ENCODE measurements at regions not wholly inside any gene's neighbourhood (a gene's known extent, or its start where the extent isn't known, plus 50 kb on each side); places are given as distances from the start of the nearest gene placed in this dataset.

DNA sequence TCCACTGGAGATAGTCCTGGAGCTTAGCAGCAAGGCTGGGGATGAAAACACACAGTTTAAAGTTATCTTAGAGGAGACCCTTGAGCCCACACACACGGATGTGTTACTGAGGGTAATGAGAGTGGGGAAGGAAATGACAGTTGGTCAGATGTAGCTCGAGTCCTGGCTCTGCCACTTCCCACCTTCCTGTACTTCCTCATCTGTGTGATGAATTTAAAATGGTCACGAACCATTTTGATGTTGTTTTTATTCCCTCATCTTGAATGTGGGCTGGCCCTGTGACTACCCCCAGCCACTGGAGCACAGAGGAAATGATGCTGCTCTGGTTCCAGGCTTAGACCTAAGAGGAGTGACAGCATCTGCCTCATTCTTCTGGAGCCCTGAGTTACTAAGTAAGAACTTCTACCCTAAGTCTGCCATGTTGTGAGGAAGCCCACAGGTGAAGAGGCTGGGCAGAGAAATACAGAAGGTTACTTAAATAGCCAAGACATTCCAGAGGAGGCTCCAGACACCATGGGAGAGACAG lies 141.2 kb downstream of the NRN1 start:
- 50% methylated on average over 3 of the region's 3 CpGs for WGBS
- Histone ChIP-seq H3K9me3 (ENCODE audit: control insufficient read depth, low read length) (no peaks in the 10 kb centered on the region), H3K27ac (ENCODE audit: low read length) (no peak overlapping the region), H3K27me3 (ENCODE audit: control insufficient read depth, insufficient read depth) (no peaks in the 10 kb centered on the region), H3K4me1 (ENCODE audit: control insufficient read depth, insufficient read depth, low read length) (no peaks in the 10 kb centered on the region), H3K4me3 (ENCODE audit: low read length) (no peak overlapping the region)
- DNase-seq (no peak), ATAC-seq (no peak)
- intact Hi-C loops (cut with DNase I), result no loop called here

DNA sequence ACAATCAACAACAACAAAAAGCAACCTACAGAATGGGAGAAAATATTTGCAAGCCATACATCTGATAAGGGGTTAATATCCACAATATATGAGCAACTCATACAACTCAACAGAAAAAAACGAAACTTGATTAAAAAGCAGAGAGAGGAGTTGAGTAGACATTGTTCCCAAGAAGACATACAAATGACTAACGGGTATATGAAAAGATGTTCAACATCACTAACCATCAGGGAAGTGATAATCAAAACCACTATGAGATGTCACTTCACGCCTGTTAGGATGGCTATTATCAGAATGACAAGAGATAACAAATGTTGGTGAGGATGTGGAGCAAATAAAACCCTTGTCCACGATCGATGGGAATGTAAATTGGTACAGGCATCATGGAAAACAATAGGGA lies 145.9 kb downstream of the NRN1 start:
- Histone ChIP-seq H3K4me3 (ENCODE audit: low read length) (no peak overlapping the region), H3K9me3 (ENCODE audit: control insufficient read depth, low read length) (no peaks in the 10 kb centered on the region), H3K27me3 (ENCODE audit: control insufficient read depth, insufficient read depth) (no peaks in the 10 kb centered on the region), H3K4me1 (ENCODE audit: control insufficient read depth, insufficient read depth, low read length) (no peaks in the 10 kb centered on the region), H3K27ac (ENCODE audit: low read length) (no peak overlapping the region)
- intact Hi-C loops (cut with DNase I), result no loop called here
- DNase-seq, result no peak
- 60% methylated on average over 5 of the region's 5 CpGs for WGBS
- ATAC-seq, result no peak

DNA sequence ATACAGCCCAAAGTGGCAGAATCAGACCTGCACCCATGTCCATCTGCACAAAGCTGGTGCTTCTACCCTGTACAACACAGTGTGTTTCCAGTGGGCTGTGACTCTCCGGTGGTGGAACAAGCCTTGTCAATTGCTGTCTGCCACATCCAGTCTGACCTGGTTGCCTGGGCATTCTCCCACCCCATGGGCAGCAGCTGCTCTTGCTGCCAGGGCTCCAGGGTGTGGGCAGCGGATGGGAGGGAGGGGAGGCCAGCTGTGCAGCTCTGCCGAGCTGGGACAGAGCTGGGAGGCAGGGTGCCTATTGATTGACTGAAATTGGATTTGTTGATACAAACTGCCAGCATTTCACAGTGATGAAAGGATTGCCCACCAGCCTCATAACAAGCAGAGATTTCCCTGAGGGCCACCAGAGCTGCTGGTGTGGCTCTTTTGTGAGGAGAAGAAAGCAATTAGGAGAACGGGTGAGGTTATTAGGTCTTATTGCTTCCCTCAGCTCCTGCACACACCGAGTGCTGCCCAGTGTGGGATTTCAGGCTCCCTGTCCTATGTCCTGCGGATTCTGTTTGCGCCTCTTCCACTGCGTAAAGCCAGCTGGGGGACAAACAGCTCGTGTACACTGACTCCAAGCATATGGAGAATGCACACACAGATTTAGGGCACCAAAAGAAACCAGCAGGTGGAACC lies 150.8 kb downstream of the NRN1 start:
- Histone ChIP-seq H3K27ac (ENCODE audit: low read length) (no peak overlapping the region), H3K9me3 (ENCODE audit: control insufficient read depth, low read length) (no peaks in the 10 kb centered on the region), H3K27me3 (ENCODE audit: control insufficient read depth, insufficient read depth) (no peaks in the 10 kb centered on the region), H3K4me3 (ENCODE audit: low read length) (no peak overlapping the region), H3K4me1 (ENCODE audit: control insufficient read depth, insufficient read depth, low read length) (no peaks in the 10 kb centered on the region)
- DNase-seq, result no peak
- intact Hi-C loops (cut with DNase I), result no loop called here
- no peak for ATAC-seq
- WGBS, result 80% methylated on average over 9 of the region's 9 CpGs

DNA sequence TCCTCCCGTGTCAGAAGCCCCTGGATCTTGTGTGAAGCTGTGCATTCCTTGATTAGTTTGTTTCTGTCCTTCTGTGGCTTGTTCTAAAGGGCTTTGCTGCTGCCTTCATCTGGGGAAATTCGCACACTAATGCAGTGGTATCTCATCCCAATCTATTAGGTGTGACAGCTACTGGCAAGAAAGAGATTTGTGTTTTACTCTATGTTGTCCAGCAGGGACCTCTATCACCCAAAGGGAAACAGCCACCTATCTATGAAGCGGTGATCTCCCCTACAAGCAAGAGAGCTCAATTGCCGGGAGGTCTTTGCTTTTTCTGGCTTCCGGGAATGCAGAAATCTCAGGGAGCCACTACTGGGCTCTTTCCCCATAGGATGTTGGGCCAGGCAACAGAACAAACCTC lies 151.8 kb downstream of the NRN1 start:
- ATAC-seq, result no peak
- intact Hi-C loops (cut with DNase I), result no loop called here
- 73% methylated on average over 5 of the region's 5 CpGs for WGBS

DNA sequence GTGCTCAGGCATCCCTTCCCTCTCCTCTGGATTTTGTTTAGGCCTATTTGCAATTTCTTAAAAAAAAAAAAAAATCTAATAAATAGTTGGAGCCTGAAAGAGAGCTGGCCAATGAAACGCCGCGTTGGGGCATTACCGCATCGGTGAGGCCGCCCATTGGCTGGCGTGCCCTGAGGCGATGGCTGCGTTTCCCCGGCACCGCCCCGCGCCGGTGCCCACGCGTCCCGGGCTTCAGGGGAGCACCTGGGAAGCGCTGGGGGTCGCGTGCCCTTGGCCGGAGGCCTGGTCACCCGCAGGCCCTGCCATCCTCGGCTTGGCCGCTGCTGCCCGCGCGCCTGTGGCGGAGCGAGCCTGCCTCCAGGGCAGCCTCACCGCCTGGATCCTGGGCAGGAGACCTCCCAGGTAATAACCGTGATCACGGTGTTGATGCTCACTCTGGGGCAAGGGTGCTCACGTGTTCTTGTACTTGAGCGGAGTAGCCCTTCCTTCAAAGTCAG lies 155.4 kb downstream of the NRN1 start:
- no peaks in the 10 kb centered on the region for H3K27me3 ChIP-seq (ENCODE audit: control insufficient read depth, insufficient read depth)
- H3K4me1 ChIP-seq (ENCODE audit: control insufficient read depth, insufficient read depth, low read length), result peaks cover 3% of the 10 kb centered on the region
- DNase-seq (peak; percentile 67 to 81 (median 80)), ATAC-seq (peak; percentile 88)
- no peak overlapping the region for H3K27ac ChIP-seq (ENCODE audit: low read length)
- intact Hi-C loops (cut with DNase I), result no loop called here
- no peaks in the 10 kb centered on the region for H3K9me3 ChIP-seq (ENCODE audit: control insufficient read depth, low read length)
- 2% methylated on average over 34 of the region's 34 CpGs for WGBS
- peak overlapping the region; percentile 43 for H3K4me3 ChIP-seq (ENCODE audit: low read length)

More for the DNA sequence above, 151.8 kb downstream of the NRN1 start:
- no peak overlapping the region for H3K4me3 ChIP-seq (ENCODE audit: low read length)
- H3K9me3 ChIP-seq (ENCODE audit: control insufficient read depth, low read length), result no peaks in the 10 kb centered on the region
- no peak for DNase-seq
- H3K27me3 ChIP-seq (ENCODE audit: control insufficient read depth, insufficient read depth), result no peaks in the 10 kb centered on the region
- no peak overlapping the region for H3K27ac ChIP-seq (ENCODE audit: low read length)
- H3K4me1 ChIP-seq (ENCODE audit: control insufficient read depth, insufficient read depth, low read length), result peaks cover 3% of the 10 kb centered on the region

DNA sequence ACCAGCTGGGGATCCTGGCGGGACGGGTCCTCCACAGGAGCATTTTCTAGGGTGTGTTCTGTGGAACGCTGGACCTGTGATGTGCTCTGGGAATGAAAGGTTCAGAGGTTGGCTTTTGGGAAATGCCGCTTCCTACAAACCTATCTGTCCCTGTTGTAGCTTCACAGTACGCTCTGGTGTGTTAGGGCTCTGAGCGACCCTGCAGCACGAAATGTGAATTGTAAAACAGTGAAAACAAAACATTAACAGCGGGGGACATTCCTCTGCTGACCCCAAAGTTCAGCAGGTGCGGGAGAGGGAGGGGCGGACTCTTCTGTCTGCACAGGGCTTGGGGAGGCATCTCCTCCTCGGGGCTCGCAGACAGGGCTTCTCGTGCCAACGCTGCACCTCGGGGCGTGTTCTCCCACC lies 155.9 kb downstream of the NRN1 start:
- DNase-seq (no peak), ATAC-seq (peak in 1 of 2 donors; percentile 15)
- Histone ChIP-seq H3K27me3 (ENCODE audit: control insufficient read depth, insufficient read depth) (no peaks in the 10 kb centered on the region), H3K4me1 (ENCODE audit: control insufficient read depth, insufficient read depth, low read length) (peaks cover 3% of the 10 kb centered on the region), H3K4me3 (ENCODE audit: low read length) (peak overlapping the region; percentile 43), H3K9me3 (ENCODE audit: control insufficient read depth, low read length) (no peaks in the 10 kb centered on the region), H3K27ac (ENCODE audit: low read length) (no peak overlapping the region)
- 7% methylated on average over 16 of the region's 16 CpGs for WGBS
- intact Hi-C loops (cut with DNase I), result no loop called here

DNA sequence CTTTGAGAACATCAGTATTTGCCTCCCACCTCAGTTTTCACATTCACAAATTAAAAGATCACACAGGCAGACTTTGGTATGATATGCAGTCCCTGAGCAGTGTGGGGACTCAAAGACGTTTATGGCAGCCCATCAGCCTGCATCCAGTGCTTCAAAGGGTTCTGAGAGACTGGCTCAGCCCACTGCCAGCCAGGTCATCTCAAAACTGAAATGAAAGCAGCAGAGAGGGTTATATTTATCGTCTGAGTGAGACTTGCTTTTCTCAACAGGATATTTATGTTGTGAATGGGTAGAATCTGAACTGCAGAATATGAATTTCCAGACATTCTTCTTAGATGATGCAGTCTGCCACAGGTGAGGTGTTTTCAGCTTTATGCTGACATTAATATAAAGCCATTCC lies 159.8 kb downstream of the NRN1 start:
- Histone ChIP-seq H3K9me3 (ENCODE audit: control insufficient read depth, low read length) (no peaks in the 10 kb centered on the region), H3K27ac (ENCODE audit: low read length) (no peak overlapping the region), H3K4me1 (ENCODE audit: control insufficient read depth, insufficient read depth, low read length) (peaks cover 3% of the 10 kb centered on the region), H3K4me3 (ENCODE audit: low read length) (no peak overlapping the region), H3K27me3 (ENCODE audit: control insufficient read depth, insufficient read depth) (no peaks in the 10 kb centered on the region)
- intact Hi-C loops (cut with DNase I), result no loop called here
- 51% methylated on average over 2 of the region's 2 CpGs for WGBS
- ATAC-seq (no peak), DNase-seq (no peak)

DNA sequence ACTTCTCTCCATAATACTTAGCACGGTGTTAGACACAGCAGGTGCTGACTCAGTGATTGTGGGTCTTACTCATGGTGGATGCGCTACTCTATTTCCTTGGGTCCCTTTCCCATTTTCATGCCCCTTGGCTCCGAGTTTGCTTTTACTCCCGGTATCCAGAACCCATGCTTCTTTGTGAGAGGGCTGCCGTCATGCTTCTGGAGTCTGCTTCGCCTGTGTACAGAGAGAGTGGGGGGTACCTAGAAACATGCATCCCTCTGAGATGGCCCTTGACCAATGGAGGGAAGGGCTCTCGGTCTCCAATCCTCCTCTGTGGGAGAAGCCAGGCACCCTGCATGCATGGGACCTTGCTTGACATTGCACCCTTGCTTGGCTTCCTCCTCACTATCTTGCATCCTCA lies 160.4 kb downstream of the NRN1 start:
- DNase-seq (no peak), ATAC-seq (no peak)
- Histone ChIP-seq H3K4me1 (ENCODE audit: control insufficient read depth, insufficient read depth, low read length) (peaks cover 3% of the 10 kb centered on the region), H3K27ac (ENCODE audit: low read length) (no peak overlapping the region), H3K9me3 (ENCODE audit: control insufficient read depth, low read length) (no peaks in the 10 kb centered on the region), H3K27me3 (ENCODE audit: control insufficient read depth, insufficient read depth) (no peaks in the 10 kb centered on the region), H3K4me3 (ENCODE audit: low read length) (no peak overlapping the region)
- WGBS, result 89% methylated on average over 7 of the region's 7 CpGs
- intact Hi-C loops (cut with DNase I), result no loop called here

DNA sequence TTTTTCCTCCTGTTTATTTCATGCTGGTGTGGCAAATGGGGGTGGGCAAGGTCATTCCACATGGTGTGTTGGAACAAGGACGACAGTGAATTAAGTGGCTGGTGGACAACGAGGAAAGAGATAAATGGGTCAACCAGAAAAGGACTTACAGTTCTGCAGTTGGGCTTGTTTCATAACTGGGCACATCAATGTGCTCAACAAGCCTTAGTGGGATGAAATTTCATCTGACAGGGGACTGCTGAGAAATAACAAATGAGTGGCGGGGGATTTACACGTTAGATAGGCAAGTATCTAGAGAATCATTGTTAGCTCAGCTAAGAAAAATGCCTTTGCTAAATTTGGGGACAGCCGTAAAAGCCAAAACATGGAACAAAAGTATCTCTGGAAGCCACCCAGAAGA lies 163.6 kb downstream of the NRN1 start:
- intact Hi-C loops (cut with DNase I), result no loop called here
- ATAC-seq (no peak), DNase-seq (no peak)

DNA sequence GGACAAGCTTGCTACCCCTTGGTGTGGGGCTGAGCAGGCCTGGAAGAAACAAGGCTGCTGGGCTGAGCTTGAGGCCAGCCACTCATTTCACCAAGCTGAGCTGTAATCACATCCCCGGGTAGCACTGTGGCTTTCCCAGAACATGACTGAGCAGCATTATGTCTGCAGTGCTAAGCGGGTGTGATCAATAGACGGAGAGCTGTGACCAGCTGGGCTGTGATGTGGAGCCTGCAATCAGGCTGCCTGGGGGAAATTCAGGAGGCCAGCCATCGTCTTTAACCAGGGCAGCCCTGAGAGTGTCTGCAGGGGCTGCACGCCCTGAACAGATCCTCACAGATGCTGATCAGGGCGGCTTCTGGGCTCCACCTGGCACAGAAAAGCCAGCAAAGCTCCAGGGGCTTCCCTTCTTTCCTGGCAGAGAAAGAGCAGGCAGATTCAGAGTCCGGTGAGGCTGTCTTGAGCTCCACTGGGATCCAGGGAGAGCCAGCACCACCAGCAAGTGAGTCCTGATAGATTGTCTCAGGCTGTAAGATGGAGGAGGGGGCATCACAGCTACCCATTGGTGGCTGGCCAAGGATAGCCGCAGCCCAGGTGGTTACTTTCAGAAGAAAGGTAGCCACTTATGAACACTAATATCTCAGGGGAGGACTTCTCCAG lies 165.9 kb downstream of the NRN1 start:
- no peak overlapping the region for H3K4me3 ChIP-seq (ENCODE audit: low read length)
- no peaks in the 10 kb centered on the region for H3K9me3 ChIP-seq (ENCODE audit: control insufficient read depth, low read length)
- ATAC-seq, result no peak
- no peaks in the 10 kb centered on the region for H3K4me1 ChIP-seq (ENCODE audit: control insufficient read depth, insufficient read depth, low read length)
- DNase-seq, result no peak
- intact Hi-C loops (cut with DNase I), result no loop called here
- H3K27ac ChIP-seq (ENCODE audit: low read length), result no peak overlapping the region
- H3K27me3 ChIP-seq (ENCODE audit: control insufficient read depth, insufficient read depth), result no peaks in the 10 kb centered on the region
- 56% methylated on average over 8 of the region's 8 CpGs for WGBS

More for the DNA sequence above, 163.6 kb downstream of the NRN1 start:
- Histone ChIP-seq H3K4me1 (ENCODE audit: control insufficient read depth, insufficient read depth, low read length) (no peaks in the 10 kb centered on the region), H3K27me3 (ENCODE audit: control insufficient read depth, insufficient read depth) (no peaks in the 10 kb centered on the region), H3K4me3 (ENCODE audit: low read length) (no peak overlapping the region), H3K27ac (ENCODE audit: low read length) (no peak overlapping the region), H3K9me3 (ENCODE audit: control insufficient read depth, low read length) (no peaks in the 10 kb centered on the region)
- 79% methylated on average over 5 of the region's 5 CpGs for WGBS

DNA sequence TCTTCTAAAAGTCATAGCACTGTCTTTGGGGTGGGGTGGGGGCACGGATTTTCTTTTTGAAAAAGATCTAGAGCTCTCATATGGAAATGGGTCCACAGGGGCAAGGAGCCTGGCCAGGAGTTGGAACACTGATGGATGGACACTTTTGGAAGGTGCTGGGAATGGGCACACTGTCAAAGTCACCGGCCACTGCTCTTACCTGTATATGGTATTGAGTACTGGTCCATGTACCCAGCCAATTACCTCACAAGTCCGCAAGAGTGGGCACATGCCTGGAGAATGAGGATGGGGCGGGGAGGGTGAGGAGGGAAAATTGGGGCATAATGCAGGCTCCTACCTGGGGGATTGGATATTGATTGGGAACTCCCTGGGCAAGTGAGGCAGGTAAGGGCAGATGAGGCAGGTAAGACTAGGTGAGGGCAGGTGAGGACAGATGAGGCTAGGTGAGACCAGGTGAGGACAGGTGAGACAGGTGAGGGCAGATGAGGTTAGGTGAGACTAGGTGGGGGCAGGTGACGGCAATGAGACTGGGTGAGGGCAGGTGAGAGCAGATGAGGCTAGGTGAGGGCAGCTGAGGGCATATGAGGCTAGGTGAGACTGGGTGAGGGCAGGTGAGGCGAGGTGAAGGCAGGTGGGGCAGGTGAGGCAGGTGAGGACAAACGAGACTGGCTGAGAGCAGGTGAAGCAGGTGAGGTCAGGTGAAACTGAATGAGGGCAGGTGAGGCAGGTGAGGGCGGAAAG lies 167.9 kb downstream of the NRN1 start:
- no peak overlapping the region for H3K27ac ChIP-seq (ENCODE audit: low read length)
- ATAC-seq (no peak), DNase-seq (no peak)
- H3K4me1 ChIP-seq (ENCODE audit: control insufficient read depth, insufficient read depth, low read length), result no peaks in the 10 kb centered on the region
- H3K27me3 ChIP-seq (ENCODE audit: control insufficient read depth, insufficient read depth), result no peaks in the 10 kb centered on the region
- H3K4me3 ChIP-seq (ENCODE audit: low read length), result no peak overlapping the region
- no peaks in the 10 kb centered on the region for H3K9me3 ChIP-seq (ENCODE audit: control insufficient read depth, low read length)
- intact Hi-C loops (cut with DNase I), result no loop called here
- 85% methylated on average over 8 of the region's 8 CpGs for WGBS

Measured in right cardiac atrium (tissue), 5 donors.